Activated naive CD4-positive, alpha-beta T cell treated with anti-CD3 and anti-CD28 coated beads, Interleukin-2, amount 50 U/mL, for 24 hours (primary cell): ENCODE measurements at regions not wholly inside any gene's neighbourhood (a gene's known extent, or its start where the extent isn't known, plus 50 kb on each side); places are given as distances from the start of the nearest gene placed in this dataset.
"Not testable (repeated sequence)": the region's sequence is repeated elsewhere in the genome, so short reads cannot be mapped to it uniquely, and the experiment has no call there.

Experiments
- H3K27ac Mint-ChIP-seq: one replicate; pipeline ENCODE4 v1.8.0; 2021; ENCODE audit warnings: mild to moderate bottlenecking, mixed read lengths
- H3K27me3 Mint-ChIP-seq: one replicate; pipeline ENCODE4 v1.8.0; 2021; ENCODE audit warnings: mixed read lengths
- H3K36me3 Mint-ChIP-seq: one replicate; pipeline ENCODE4 v1.8.0; 2021; ENCODE audit warnings: mixed read lengths
- H3K4me1 Mint-ChIP-seq: one replicate; pipeline ENCODE4 v1.8.0; 2021; ENCODE audit warnings: mixed read lengths
- H3K4me3 Mint-ChIP-seq: one replicate; pipeline ENCODE4 v1.8.0; 2021; ENCODE audit warnings: mild to moderate bottlenecking, mixed read lengths
- H3K9me3 Mint-ChIP-seq: one replicate; pipeline ENCODE4 v1.8.0; 2021; ENCODE audit warnings: mixed read lengths

DNA sequence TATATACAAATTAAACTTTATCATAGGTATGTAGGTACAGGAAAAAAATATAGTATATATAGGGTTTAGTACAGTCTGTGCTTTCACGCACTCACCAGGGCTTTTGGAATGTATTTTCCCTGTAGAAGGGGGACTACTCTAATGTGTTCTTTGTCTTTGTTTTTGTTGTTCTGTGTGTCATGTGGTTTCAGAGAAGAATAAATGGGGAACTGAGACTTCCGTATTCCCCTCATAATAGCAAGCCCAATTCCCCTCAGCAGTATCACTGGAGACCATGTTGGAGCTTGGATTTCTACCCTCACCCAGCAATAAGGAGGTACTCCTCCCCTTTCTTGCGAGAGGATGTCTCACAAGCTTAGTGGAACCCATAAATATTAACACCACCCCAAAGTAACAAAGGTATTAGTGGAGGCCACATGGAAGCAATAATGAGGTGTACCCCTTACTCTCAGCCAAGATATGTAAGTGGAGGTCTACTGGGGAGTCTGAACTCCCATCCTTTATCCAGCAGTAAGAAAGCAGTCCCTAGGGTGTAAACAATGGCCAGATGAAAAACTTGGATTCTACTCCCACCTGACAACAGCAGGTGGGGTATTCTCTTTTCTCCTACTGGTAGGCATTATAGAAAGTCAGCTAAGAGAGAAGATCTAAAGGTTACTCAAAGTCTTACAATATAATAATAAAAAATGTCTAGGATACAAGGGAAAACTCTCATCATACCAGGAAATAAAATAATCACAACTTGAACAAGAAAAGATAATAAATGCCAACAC, 805.4 kb upstream of the GALNTL6 start:
- H3K4me3 Mint-ChIP-seq: no peak overlapping the region
- no peaks in the 10 kb centered on the region for H3K27me3 Mint-ChIP-seq
- peaks cover 5% of the 10 kb centered on the region for H3K9me3 Mint-ChIP-seq
- H3K4me1 Mint-ChIP-seq: no peaks in the 10 kb centered on the region
- no peak overlapping the region for H3K27ac Mint-ChIP-seq
- no peaks in the 10 kb centered on the region for H3K36me3 Mint-ChIP-seq

DNA sequence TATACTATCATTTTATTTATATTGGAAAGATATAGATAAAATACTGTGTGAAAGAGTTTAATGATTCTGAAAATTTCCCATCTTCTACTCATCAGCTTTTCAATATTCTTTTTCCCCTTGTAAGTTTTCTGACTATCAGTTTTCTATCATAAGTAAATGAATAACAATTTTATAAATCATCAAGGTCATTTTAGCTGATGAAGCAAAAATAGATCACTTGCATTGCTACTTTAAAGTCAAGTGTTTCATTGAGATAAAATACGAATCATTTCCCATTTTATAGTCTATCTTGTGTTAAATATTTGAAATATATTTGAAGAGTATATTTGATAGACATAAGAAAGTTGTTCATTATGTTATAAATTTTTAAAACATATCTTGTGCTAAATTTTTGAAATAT, 811.0 kb upstream of the GALNTL6 start:
- H3K4me1 Mint-ChIP-seq: no peaks in the 10 kb centered on the region
- no peak overlapping the region for H3K27ac Mint-ChIP-seq
- no peak overlapping the region for H3K4me3 Mint-ChIP-seq
- H3K9me3 Mint-ChIP-seq: peaks cover 5% of the 10 kb centered on the region
- H3K27me3 Mint-ChIP-seq: no peaks in the 10 kb centered on the region
- no peaks in the 10 kb centered on the region for H3K36me3 Mint-ChIP-seq

DNA sequence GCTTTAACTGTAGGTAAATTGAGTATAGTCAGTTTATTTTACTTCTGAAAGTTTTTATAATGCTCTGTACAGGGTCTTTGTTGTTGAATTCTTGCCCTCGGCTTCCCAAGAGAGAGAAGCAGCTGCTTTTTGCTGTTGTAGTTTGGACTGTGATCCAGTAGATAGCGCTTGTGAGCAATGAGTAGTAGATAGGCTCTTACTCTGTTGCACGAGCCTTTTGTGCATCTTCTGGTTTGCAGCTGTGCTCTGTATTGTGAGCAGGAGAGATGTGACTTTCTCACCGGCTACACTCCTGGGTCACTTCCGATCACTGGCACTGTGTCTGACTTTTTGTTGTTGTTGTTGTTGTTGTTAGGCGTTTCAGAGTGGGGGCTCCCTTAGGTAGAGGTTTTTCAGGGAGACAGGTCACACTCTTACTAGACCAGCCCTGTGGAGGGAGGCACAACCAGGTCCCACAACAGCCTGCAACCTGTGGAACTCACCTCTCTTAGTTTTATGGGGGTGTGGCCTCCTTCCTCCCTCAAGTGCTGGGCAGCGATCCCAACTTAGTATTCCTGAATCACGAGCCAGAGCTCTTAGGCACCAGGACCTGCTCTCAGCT, 822.1 kb upstream of the GALNTL6 start:
- H3K36me3 Mint-ChIP-seq: no peaks in the 10 kb centered on the region
- no peak overlapping the region for H3K4me3 Mint-ChIP-seq
- H3K27ac Mint-ChIP-seq: no peak overlapping the region
- no peaks in the 10 kb centered on the region for H3K4me1 Mint-ChIP-seq
- H3K27me3 Mint-ChIP-seq: no peaks in the 10 kb centered on the region
- no peaks in the 10 kb centered on the region for H3K9me3 Mint-ChIP-seq

DNA sequence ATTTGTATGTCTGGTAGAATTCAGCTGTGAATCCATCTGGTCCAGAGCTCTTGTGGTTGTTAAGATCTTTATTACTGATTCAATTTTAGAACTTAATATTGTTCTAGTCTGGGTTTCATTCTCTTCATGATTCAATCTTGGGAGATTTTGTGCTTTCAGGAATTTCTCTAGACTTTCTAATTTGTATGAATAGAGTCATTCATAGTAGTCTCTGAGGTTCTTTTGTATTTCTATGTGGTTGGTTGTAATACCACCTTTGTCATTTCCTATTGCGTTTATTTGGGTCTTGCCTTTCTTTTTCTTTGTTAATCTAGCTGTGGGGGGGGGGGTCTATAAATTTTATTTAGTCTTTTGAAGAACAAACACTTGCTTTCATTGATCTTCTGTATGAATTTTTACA, 824.8 kb upstream of the GALNTL6 start:
- no peaks in the 10 kb centered on the region for H3K9me3 Mint-ChIP-seq
- no peaks in the 10 kb centered on the region for H3K4me1 Mint-ChIP-seq
- no peak overlapping the region for H3K27ac Mint-ChIP-seq
- no peak overlapping the region for H3K4me3 Mint-ChIP-seq
- H3K27me3 Mint-ChIP-seq: no peaks in the 10 kb centered on the region
- H3K36me3 Mint-ChIP-seq: no peaks in the 10 kb centered on the region

DNA sequence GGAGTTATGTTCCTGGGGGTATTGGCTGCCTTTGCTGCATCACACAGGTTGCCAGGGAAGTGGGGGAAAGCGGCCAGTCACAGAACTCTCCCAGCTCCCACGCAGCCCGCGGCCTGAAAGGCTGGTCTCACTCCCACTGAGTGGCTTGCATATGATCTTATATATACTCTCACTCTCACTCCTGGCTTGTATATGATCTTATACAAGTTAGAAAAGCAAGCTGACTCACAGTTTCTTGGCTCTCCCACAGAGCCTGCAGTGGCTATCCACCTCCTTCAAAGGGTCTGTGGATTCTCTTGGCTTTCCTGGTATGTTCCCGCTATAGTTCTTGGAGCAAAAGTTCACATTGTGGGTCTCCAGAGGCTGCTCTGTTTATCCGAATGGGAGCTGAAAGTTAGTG, 833.5 kb upstream of the GALNTL6 start:
- Mint-ChIP-seq H3K27ac (no peak overlapping the region), H3K27me3 (no peaks in the 10 kb centered on the region), H3K9me3 (peaks cover 1% of the 10 kb centered on the region), H3K36me3 (no peaks in the 10 kb centered on the region), H3K4me3 (no peak overlapping the region), H3K4me1 (no peaks in the 10 kb centered on the region)

DNA sequence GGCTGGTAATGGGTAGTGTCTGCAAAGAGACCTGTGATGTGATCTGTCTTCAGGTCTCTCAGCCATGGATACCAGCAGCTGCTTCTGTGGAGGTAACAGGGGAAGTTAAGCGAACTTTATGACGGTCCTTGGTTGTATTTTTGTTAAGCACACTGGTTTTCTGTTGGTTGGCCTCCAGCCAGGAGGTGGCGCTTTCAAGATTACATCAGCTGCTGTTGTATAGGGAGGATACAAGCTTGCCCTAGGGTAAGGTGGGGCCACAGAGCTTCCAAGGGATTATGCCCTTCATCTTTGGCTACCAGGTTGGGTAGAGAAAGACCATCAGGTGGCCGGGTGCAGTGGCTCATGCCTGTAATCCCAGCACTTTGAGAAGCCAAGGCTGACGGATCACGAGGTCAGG, 834.2 kb upstream of the GALNTL6 start:
- no peaks in the 10 kb centered on the region for H3K36me3 Mint-ChIP-seq
- no peaks in the 10 kb centered on the region for H3K4me1 Mint-ChIP-seq
- H3K9me3 Mint-ChIP-seq: peaks cover 5% of the 10 kb centered on the region

GRCh38 chr4:170949084-170949483, 859.3 kb upstream of the AADAT start:
- H3K27me3 Mint-ChIP-seq: no peaks in the 10 kb centered on the region

More for the DNA sequence above, 834.2 kb upstream of the GALNTL6 start:
- no peak overlapping the region for H3K4me3 Mint-ChIP-seq
- no peak overlapping the region for H3K27ac Mint-ChIP-seq
- no peaks in the 10 kb centered on the region for H3K27me3 Mint-ChIP-seq

DNA sequence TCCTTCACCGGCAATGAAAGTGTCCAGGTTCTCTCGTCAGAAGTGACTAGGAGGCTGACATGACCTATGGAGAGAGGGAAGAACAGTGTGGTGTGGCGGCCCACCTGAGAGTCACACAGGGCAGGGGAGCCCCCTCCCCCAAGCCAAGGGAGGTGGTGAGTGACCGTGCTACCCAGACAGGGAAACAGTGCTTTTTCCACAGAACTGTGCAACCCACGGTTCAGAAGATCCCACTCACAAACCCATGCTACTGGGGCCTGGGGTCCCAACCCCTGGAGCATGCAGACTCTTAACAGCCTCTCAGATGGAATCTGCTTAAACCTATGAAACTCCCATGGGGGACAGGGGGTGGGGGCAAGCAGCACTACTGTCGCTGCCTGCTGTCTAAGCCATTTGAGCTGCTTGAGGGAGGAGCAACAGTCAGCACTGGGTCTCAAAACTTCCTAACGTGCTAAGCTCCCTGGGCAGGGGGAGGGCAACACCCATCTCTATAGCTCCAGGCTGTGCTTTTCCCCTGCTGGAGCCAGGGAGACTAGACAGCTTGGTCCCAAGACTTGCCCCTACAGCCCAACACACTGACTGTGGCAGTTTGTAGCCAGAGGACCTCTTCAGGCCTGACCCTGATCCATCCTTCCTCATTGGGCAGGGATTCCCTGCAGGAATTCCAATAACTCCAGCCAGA, 850.4 kb upstream of the AADAT start:
- Mint-ChIP-seq H3K36me3 (no peaks in the 10 kb centered on the region), H3K9me3 (no peaks in the 10 kb centered on the region), H3K4me3 (no peak overlapping the region), H3K4me1 (no peaks in the 10 kb centered on the region), H3K27me3 (no peaks in the 10 kb centered on the region), H3K27ac (no peak overlapping the region)

More at GRCh38 chr4:170949084-170949483, 859.3 kb upstream of the AADAT start:
- H3K4me3 Mint-ChIP-seq: no peak overlapping the region
- peaks cover 5% of the 10 kb centered on the region for H3K9me3 Mint-ChIP-seq
- no peaks in the 10 kb centered on the region for H3K36me3 Mint-ChIP-seq
- H3K27ac Mint-ChIP-seq: no peak overlapping the region
- H3K4me1 Mint-ChIP-seq: no peaks in the 10 kb centered on the region

- H3K27ac Mint-ChIP-seq: no peak overlapping the region
- no peaks in the 10 kb centered on the region for H3K36me3 Mint-ChIP-seq
- no peaks in the 10 kb centered on the region for H3K27me3 Mint-ChIP-seq
- H3K4me3 Mint-ChIP-seq: no peak overlapping the region
- H3K9me3 Mint-ChIP-seq: no peaks in the 10 kb centered on the region
- no peaks in the 10 kb centered on the region for H3K4me1 Mint-ChIP-seq
These were observed 848.8 kb upstream of the AADAT start for GRCh38 chr4:170938588-170938987.

DNA sequence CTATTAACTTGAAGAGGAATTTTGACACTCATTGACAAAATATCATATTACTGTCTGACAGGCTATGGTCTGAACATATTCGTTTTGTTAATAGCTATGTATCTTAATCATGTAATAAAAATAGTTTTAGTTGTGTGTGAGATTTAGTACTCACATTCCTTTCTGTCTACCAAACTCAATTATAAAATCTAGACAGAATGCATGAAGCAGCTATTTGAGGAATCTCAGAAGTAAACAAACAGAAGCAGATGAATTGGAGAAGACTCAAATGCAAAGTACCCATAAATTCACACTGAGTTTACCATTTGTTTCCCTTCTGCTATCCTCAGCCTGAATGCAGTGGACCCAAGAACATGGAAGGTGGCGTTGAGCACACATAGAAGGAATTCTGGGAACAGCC, 841.6 kb upstream of the AADAT start:
- H3K4me1 Mint-ChIP-seq: no peaks in the 10 kb centered on the region
- H3K36me3 Mint-ChIP-seq: no peaks in the 10 kb centered on the region
- no peaks in the 10 kb centered on the region for H3K27me3 Mint-ChIP-seq
- peaks cover 4% of the 10 kb centered on the region for H3K9me3 Mint-ChIP-seq
- H3K4me3 Mint-ChIP-seq: no peak overlapping the region
- no peak overlapping the region for H3K27ac Mint-ChIP-seq

DNA sequence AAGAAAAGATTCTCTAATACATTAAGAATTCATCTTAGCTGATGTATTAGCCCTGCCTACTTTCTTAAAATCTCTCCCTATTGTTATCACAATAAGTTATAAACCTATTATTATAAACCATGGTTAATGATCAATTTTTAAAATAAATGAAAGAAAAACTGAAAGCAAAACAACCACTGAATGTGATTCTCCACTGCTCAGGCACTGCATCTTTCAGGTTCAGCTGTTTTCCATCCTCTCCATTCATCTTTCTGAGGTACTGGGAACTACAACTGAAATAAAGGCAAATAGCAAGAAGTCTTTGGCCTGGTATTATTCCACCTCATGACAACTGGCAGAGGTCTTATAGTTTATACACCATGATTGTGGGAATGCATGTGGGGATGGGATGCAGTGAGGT, 798.9 kb upstream of the AADAT start:
- Mint-ChIP-seq H3K27ac (no peak overlapping the region), H3K4me3 (no peak overlapping the region), H3K36me3 (no peaks in the 10 kb centered on the region), H3K4me1 (no peaks in the 10 kb centered on the region), H3K9me3 (peaks cover 4% of the 10 kb centered on the region), H3K27me3 (no peaks in the 10 kb centered on the region)

DNA sequence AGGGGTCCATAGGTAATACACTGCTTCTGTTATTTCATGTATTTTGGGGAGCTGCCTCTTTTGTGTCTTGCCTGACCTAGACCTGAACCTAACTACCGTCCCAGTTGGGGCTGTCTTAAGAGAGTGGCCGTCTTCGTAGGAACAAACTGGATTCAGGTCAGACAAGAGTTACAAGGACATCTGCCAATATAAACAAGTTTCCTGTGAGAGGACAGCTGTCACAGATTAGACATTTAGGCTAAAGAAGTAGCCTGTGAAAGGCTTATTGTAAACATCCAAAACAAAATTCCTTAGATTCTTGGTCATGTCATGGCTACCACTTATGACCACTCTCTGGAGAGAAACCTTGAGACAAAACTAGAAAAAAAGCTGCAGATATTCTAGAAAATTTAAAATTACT, 797.6 kb upstream of the AADAT start:
- no peak overlapping the region for H3K27ac Mint-ChIP-seq
- peaks cover 3% of the 10 kb centered on the region for H3K9me3 Mint-ChIP-seq
- H3K36me3 Mint-ChIP-seq: no peaks in the 10 kb centered on the region
- H3K4me1 Mint-ChIP-seq: no peaks in the 10 kb centered on the region
- H3K4me3 Mint-ChIP-seq: no peak overlapping the region
- H3K27me3 Mint-ChIP-seq: no peaks in the 10 kb centered on the region

- H3K4me1 Mint-ChIP-seq: no peaks in the 10 kb centered on the region
- no peaks in the 10 kb centered on the region for H3K27me3 Mint-ChIP-seq
- H3K4me3 Mint-ChIP-seq: no peak overlapping the region
- H3K27ac Mint-ChIP-seq: no peak overlapping the region
- no peaks in the 10 kb centered on the region for H3K36me3 Mint-ChIP-seq
- no peaks in the 10 kb centered on the region for H3K9me3 Mint-ChIP-seq
These were observed 795.3 kb upstream of the AADAT start for GRCh38 chr4:170884969-170885570.

- not testable (repeated sequence) for H3K4me3 Mint-ChIP-seq
These were observed 791.9 kb upstream of the AADAT start for GRCh38 chr4:170881646-170882045.

DNA sequence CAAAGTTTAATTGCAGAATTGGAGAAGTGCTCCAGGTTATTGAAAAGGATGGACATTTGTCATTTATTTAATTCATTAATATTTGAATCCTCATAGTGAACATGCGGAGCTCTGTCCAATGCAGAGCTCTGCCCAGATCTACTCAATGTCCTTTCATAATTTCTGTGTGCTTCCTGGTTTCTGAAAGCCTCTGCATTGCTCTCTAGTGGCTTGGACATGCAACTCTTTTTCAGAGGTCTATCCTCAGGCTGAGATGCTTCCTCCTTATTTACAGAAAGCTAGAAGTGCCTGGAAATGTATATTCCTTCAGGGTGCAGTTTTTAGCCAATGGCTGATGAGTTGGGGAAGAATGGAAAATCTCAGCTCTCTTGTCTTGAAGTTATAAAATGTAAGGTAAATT, 786.1 kb upstream of the AADAT start:
- Mint-ChIP-seq H3K4me3 (no peak overlapping the region), H3K27ac (no peak overlapping the region), H3K4me1 (no peaks in the 10 kb centered on the region)

More at GRCh38 chr4:170881646-170882045, 791.9 kb upstream of the AADAT start:
- H3K27me3 Mint-ChIP-seq, H3K36me3 Mint-ChIP-seq, H3K4me1 Mint-ChIP-seq, H3K27ac Mint-ChIP-seq, H3K9me3 Mint-ChIP-seq: not testable (repeated sequence)

GRCh38 chr4:170872794-170873193, 783.0 kb upstream of the AADAT start:
- Mint-ChIP-seq H3K4me3 (no peak overlapping the region), H3K9me3 (no peaks in the 10 kb centered on the region), H3K36me3 (no peaks in the 10 kb centered on the region), H3K4me1 (no peaks in the 10 kb centered on the region), H3K27me3 (no peaks in the 10 kb centered on the region), H3K27ac (no peak overlapping the region)

More for the DNA sequence above, 786.1 kb upstream of the AADAT start:
- Mint-ChIP-seq H3K36me3 (no peaks in the 10 kb centered on the region), H3K9me3 (no peaks in the 10 kb centered on the region), H3K27me3 (no peaks in the 10 kb centered on the region)
